MM.1S (cell line): ENCODE measurements at regions not wholly inside any gene's neighbourhood (a gene's known extent, or its start where the extent isn't known, plus 50 kb on each side); places are given as distances from the start of the nearest gene placed in this dataset.
"Not testable (repeated sequence)": the region's sequence is repeated elsewhere in the genome, so short reads cannot be mapped to it uniquely, and the experiment has no call there.

Experiments
- DNase-seq: peaks from one replicate; pipeline ENCODE4 v3.0.0-alpha.2; 2015
- H2AFZ ChIP-seq: fragments of 300-600 bp; sonication (generic); 2 replicates; pipeline ENCODE4 v1.6.0; 2016; ENCODE audit warnings: antibody characterized with exemption, low read length
- H3F3A ChIP-seq: fragments of 300-600 bp; sonication (generic); 2 replicates; pipeline ENCODE4 v1.6.1; 2016; ENCODE audit warnings: mild to moderate bottlenecking, antibody characterized with exemption, low read length, moderate library complexity, mixed read lengths; ENCODE audit not compliant: insufficient read depth
- H3K27ac ChIP-seq: fragments of 300-600 bp; sonication (generic); 2 replicates; pipeline ENCODE4 v1.5.1; 2016; ENCODE audit warnings: mild to moderate bottlenecking, low read length
- H3K27me3 ChIP-seq: fragments of 300-600 bp; sonication (generic); replicated peaks from 2 replicates; pipeline ENCODE4 v1.6.0; 2016; ENCODE audit warnings: low read length; ENCODE audit not compliant: insufficient read depth
- H3K36me3 ChIP-seq: fragments of 300-600 bp; sonication (generic); replicated peaks from 2 replicates; pipeline ENCODE4 v1.6.1; 2016; ENCODE audit warnings: mild to moderate bottlenecking, low read length, mixed read lengths; ENCODE audit not compliant: insufficient read depth
- H3K4me1 ChIP-seq: fragments of 300-600 bp; sonication (generic); 2 replicates; pipeline ENCODE4 v1.6.1; 2016; ENCODE audit warnings: low read length, mixed read lengths
- H3K4me2 ChIP-seq: fragments of 300-600 bp; sonication (generic); 2 replicates; pipeline ENCODE4 v1.6.0; 2016; ENCODE audit warnings: low read depth, low read length
- H3K4me3 ChIP-seq: fragments of 300-600 bp; sonication (generic); 2 replicates; pipeline ENCODE4 v1.5.1; 2016; ENCODE audit warnings: low read length, mixed read lengths
- H3K79me2 ChIP-seq: fragments of 300-600 bp; sonication (generic); 2 replicates; pipeline ENCODE4 v1.6.1; 2016; ENCODE audit warnings: mixed run types, low read length, mixed read lengths
- H3K9ac ChIP-seq: fragments of 300-600 bp; sonication (generic); 2 replicates; pipeline ENCODE4 v1.6.1; 2016; ENCODE audit warnings: low read length, mixed read lengths
- H3K9me2 ChIP-seq: fragments of 300-600 bp; sonication (generic); replicated peaks from 2 replicates; pipeline ENCODE4 v1.6.1; 2016; ENCODE audit warnings: mild to moderate bottlenecking, low read length, mixed read lengths; ENCODE audit not compliant: insufficient read depth
- H3K9me3 ChIP-seq: fragments of 300-600 bp; sonication (generic); replicated peaks from 2 replicates; pipeline ENCODE4 v1.6.1; 2016; ENCODE audit warnings: mild to moderate bottlenecking, low read length, mixed read lengths; ENCODE audit not compliant: insufficient read depth
- H4K20me1 ChIP-seq: fragments of 300-600 bp; sonication (generic); 2 replicates; pipeline ENCODE4 v1.6.1; 2016; ENCODE audit warnings: mild to moderate bottlenecking, low read length, moderate library complexity, mixed read lengths; ENCODE audit not compliant: insufficient read depth
- EZH2 ChIP-seq: fragments of 300-600 bp; sonication (generic); optimal IDR thresholded peaks from 2 replicates; pipeline ENCODE3; 2017; ENCODE audit warnings: low read depth, mild to moderate bottlenecking, antibody characterized with exemption, low read length, mixed read lengths
- EZH2phosphoT487 ChIP-seq: fragments of 300-600 bp; sonication (generic); IDR thresholded peaks from 2 replicates; pipeline ENCODE4 v1.6.1; 2018; ENCODE audit warnings: antibody characterized with exemption, low read length
- TF ChIP-seq, protein P1 (sequence below): fragments of 300-600 bp; sonication (generic); IDR thresholded peaks from 2 replicates; pipeline ENCODE4 v1.5.1; 2016; ENCODE audit warnings: antibody characterized with exemption, low read length, mixed read lengths

GRCh38 chr20:28594476-28594875 lies 2663.0 kb upstream of the DEFB115 start:
- H3K4me2 ChIP-seq, H3K27me3 ChIP-seq, H2AFZ ChIP-seq, H4K20me1 ChIP-seq, H3K36me3 ChIP-seq, H3K4me1 ChIP-seq, H3K79me2 ChIP-seq, H3K9ac ChIP-seq, H3K4me3 ChIP-seq, DNase-seq, H3F3A ChIP-seq, H3K27ac ChIP-seq, H3K9me3 ChIP-seq, H3K9me2 ChIP-seq: not testable (repeated sequence)

GRCh38 chr20:28602006-28602402 lies 2655.5 kb upstream of the DEFB115 start:
- not testable (repeated sequence) for H3K9me2 ChIP-seq, H3K27ac ChIP-seq, H2AFZ ChIP-seq, H3K36me3 ChIP-seq, H3F3A ChIP-seq, H3K4me2 ChIP-seq, H3K9ac ChIP-seq, H3K79me2 ChIP-seq, H3K4me1 ChIP-seq, DNase-seq, H3K4me3 ChIP-seq, H3K27me3 ChIP-seq, H3K9me3 ChIP-seq, H4K20me1 ChIP-seq

- H3K9me3 ChIP-seq, H3K4me2 ChIP-seq, H2AFZ ChIP-seq, H3K9ac ChIP-seq, H3K79me2 ChIP-seq, H4K20me1 ChIP-seq, H3K4me3 ChIP-seq, H3K4me1 ChIP-seq, H3K27me3 ChIP-seq, H3K36me3 ChIP-seq, H3K27ac ChIP-seq, H3K9me2 ChIP-seq, H3F3A ChIP-seq: not testable (repeated sequence)
- DNase-seq, result peak; percentile 62
Observed at GRCh38 chr20:28602403-28603217, 2654.9 kb upstream of the DEFB115 start.

- not testable (repeated sequence) for H3K36me3 ChIP-seq, H3K9ac ChIP-seq, H3K27me3 ChIP-seq, H3K9me3 ChIP-seq, DNase-seq, H4K20me1 ChIP-seq, H3K4me1 ChIP-seq, H3K4me3 ChIP-seq, H3K9me2 ChIP-seq, H3K27ac ChIP-seq, H3K79me2 ChIP-seq, H3F3A ChIP-seq, H2AFZ ChIP-seq, H3K4me2 ChIP-seq
Observed at GRCh38 chr20:28603218-28603577, 2654.3 kb upstream of the DEFB115 start.

DNA sequence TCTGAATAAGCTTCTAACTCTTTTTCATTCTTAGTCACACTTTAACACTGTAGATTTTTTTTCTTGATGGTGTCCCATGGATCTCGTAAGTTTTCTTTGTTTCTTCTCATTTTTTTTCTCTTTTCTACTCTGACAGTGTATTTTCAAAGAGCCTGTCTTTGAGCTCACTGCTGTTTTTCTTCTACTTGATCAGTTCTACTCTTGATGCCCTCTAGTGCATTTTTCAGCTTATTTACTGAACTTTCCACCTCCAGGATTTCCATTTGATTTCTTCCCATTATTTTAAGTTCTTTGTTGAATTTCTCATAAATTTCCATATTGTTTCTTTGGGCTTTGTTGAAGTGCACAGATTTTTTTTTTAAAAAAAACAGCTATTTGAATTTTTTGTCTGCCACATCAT lies 2641.1 kb upstream of the DEFB115 start:
- H3K27ac ChIP-seq, result no peak overlapping the region
- DNase-seq, result no peak
- no peaks in the 10 kb centered on the region for H3K4me1 ChIP-seq
- no peak overlapping the region for H2AFZ ChIP-seq
- H3K79me2 ChIP-seq, result no peaks in the 10 kb centered on the region
- TF ChIP-seq, protein P1, sequence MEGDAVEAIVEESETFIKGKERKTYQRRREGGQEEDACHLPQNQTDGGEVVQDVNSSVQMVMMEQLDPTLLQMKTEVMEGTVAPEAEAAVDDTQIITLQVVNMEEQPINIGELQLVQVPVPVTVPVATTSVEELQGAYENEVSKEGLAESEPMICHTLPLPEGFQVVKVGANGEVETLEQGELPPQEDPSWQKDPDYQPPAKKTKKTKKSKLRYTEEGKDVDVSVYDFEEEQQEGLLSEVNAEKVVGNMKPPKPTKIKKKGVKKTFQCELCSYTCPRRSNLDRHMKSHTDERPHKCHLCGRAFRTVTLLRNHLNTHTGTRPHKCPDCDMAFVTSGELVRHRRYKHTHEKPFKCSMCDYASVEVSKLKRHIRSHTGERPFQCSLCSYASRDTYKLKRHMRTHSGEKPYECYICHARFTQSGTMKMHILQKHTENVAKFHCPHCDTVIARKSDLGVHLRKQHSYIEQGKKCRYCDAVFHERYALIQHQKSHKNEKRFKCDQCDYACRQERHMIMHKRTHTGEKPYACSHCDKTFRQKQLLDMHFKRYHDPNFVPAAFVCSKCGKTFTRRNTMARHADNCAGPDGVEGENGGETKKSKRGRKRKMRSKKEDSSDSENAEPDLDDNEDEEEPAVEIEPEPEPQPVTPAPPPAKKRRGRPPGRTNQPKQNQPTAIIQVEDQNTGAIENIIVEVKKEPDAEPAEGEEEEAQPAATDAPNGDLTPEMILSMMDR, result no peak
- no peak for TF ChIP-seq EZH2phosphoT487
- no peak for TF ChIP-seq EZH2
- H3K4me2 ChIP-seq, result no peak overlapping the region
- no peaks in the 10 kb centered on the region for H3K27me3 ChIP-seq
- no peaks in the 10 kb centered on the region for H3F3A ChIP-seq
- H3K9me2 ChIP-seq, result no peaks in the 10 kb centered on the region
- H3K9me3 ChIP-seq, result no peaks in the 10 kb centered on the region
- H3K4me3 ChIP-seq, result no peak overlapping the region
- H3K9ac ChIP-seq, result no peak overlapping the region
- no peaks in the 10 kb centered on the region for H3K36me3 ChIP-seq
- no peaks in the 10 kb centered on the region for H4K20me1 ChIP-seq

GRCh38 chr20:28619956-28620651 lies 2637.4 kb upstream of the DEFB115 start:
- not testable (repeated sequence) for H3K4me3 ChIP-seq, H3K79me2 ChIP-seq, H3K27me3 ChIP-seq, H3K9me2 ChIP-seq, H2AFZ ChIP-seq, H3K4me2 ChIP-seq, H3K9ac ChIP-seq, DNase-seq, H3K36me3 ChIP-seq, H4K20me1 ChIP-seq, H3F3A ChIP-seq, H3K27ac ChIP-seq, H3K4me1 ChIP-seq, H3K9me3 ChIP-seq
